IgD-negative memory B cell (primary cell): ENCODE measurements at regions not wholly inside any gene's neighbourhood (a gene's known extent, or its start where the extent isn't known, plus 50 kb on each side); places are given as distances from the start of the nearest gene placed in this dataset.
A peak's percentile ranks its signal among the peaks of the same experiment; 100 is the strongest.
"Not testable (repeated sequence)": the region's sequence is repeated elsewhere in the genome, so short reads cannot be mapped to it uniquely, and the experiment has no call there.

ENCODE experiments used
- H3K27ac Mint-ChIP-seq, 3 donors: one replicate each; pipeline ENCODE4 v1.8.0; 2020 to 2022; ENCODE audit warnings: mild to moderate bottlenecking in 3 of 3, mixed read lengths in 3 of 3, moderate library complexity in 1 of 3
- H3K27me3 Mint-ChIP-seq: one replicate; pipeline ENCODE4 v1.8.0; 2021; ENCODE audit warnings: mixed read lengths
- H3K36me3 Mint-ChIP-seq: one replicate; pipeline ENCODE4 v1.8.0; 2020; ENCODE audit warnings: mild to moderate bottlenecking, mixed read lengths
- H3K4me1 Mint-ChIP-seq, 3 donors: one replicate each; pipeline ENCODE4 v1.8.0; 2020 to 2022; ENCODE audit warnings: mixed read lengths in 3 of 3, mild to moderate bottlenecking in 1 of 3
- H3K4me3 Mint-ChIP-seq, 4 donors: one replicate each; pipeline ENCODE4 v1.8.0; 2020 to 2022; ENCODE audit warnings: mild to moderate bottlenecking in 4 of 4, mixed read lengths in 4 of 4, moderate library complexity in 3 of 4
- H3K9me3 Mint-ChIP-seq, 3 donors: one replicate each; pipeline ENCODE4 v1.8.0; 2020 to 2021; ENCODE audit warnings: mixed read lengths in 3 of 3, mild to moderate bottlenecking in 1 of 3

GRCh38 chr7:65453341-65454030 lies 79.8 kb downstream of the ZNF92 start:
- no peaks in the 10 kb centered on the region for H3K36me3 Mint-ChIP-seq
- peaks cover 0 to 2% (median 2%) of the 10 kb centered on the region in 3 donors for H3K9me3 Mint-ChIP-seq
- peaks cover 13 to 33% (median 25%) of the 10 kb centered on the region in 3 donors for H3K4me1 Mint-ChIP-seq
- H3K27ac Mint-ChIP-seq: no peak overlapping the region
- peaks cover 3% of the 10 kb centered on the region for H3K27me3 Mint-ChIP-seq
- no peak overlapping the region for H3K4me3 Mint-ChIP-seq

GRCh38 chr7:65454469-65454868 lies 80.8 kb downstream of the ZNF92 start:
- peaks cover 12 to 30% (median 25%) of the 10 kb centered on the region in 3 donors for H3K4me1 Mint-ChIP-seq
- H3K27me3 Mint-ChIP-seq: peaks cover 3% of the 10 kb centered on the region
- H3K9me3 Mint-ChIP-seq: peaks cover 0 to 2% (median 2%) of the 10 kb centered on the region in 3 donors
- no peak overlapping the region for H3K27ac Mint-ChIP-seq
- no peaks in the 10 kb centered on the region for H3K36me3 Mint-ChIP-seq
- H3K4me3 Mint-ChIP-seq: peak overlapping the region in 2 of 4 donors; percentile 14 to 60

- not testable (repeated sequence) for H3K27me3 Mint-ChIP-seq, H3K9me3 Mint-ChIP-seq, H3K36me3 Mint-ChIP-seq, H3K27ac Mint-ChIP-seq, H3K4me3 Mint-ChIP-seq
- H3K4me1 Mint-ChIP-seq: peaks cover 9 to 26% (median 20%) of the 10 kb centered on the region in 3 donors
Measured at GRCh38 chr7:65455050-65455449, 81.4 kb downstream of the ZNF92 start.

DNA sequence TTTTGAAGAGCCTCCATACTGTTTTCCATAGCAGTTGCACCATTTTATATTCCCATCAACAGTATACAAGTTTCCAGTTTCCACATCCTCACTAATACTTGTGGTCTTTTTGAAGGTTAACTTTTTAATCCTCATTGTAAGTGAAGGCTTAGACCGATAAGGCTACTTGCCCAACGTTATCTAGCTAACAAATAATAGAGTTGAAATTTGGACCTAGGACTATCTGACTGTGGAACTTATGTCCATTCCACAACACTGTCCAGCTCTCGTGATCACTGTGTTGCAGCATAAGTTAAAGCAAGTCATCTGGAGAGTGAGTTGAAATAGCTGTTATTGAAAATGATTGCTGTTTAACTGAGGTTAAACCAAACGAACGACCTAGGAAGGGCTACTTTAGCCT lies 84.0 kb downstream of the ZNF92 start:
- H3K9me3 Mint-ChIP-seq: peaks cover 0 to 2% (median 2%) of the 10 kb centered on the region in 3 donors
- peaks cover 7 to 28% (median 18%) of the 10 kb centered on the region in 3 donors for H3K4me1 Mint-ChIP-seq
- H3K4me3 Mint-ChIP-seq: no peak overlapping the region
- H3K36me3 Mint-ChIP-seq: no peaks in the 10 kb centered on the region
- no peaks in the 10 kb centered on the region for H3K27me3 Mint-ChIP-seq
- no peak overlapping the region for H3K27ac Mint-ChIP-seq

GRCh38 chr7:65459438-65459837 lies 85.8 kb downstream of the ZNF92 start:
- H3K36me3 Mint-ChIP-seq: no peaks in the 10 kb centered on the region
- peaks cover 3 to 20% (median 13%) of the 10 kb centered on the region in 3 donors for H3K4me1 Mint-ChIP-seq

DNA sequence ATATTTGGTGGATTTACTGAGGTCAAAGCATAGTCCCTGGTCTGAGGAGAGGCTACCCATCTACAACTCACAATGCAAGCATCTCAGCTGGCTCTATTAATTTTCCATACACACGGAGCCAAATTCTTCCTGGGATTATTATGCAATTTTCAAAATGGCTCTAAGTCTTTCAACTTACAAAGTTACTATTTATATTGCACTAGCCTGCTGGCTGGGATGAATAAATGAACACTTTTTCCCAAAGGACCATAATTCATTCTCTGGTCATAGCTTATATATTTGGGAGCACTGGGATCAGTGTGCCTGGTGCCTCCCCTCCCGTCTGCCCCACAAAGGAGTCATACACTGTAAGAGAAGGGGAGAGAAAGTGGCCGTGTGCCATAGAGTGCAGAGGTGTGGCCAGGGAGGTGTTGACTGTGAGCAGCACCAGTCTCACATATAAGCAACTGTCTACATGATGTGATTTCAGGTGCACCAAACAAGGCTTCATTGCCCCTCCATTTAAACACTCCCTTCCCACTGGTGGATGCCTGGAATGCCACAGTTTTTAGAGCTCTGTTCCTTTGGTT lies 88.6 kb downstream of the ZNF92 start:
- Mint-ChIP-seq H3K9me3 (peaks cover 0 to 3% (median 2%) of the 10 kb centered on the region in 3 donors), H3K36me3 (peaks cover 2% of the 10 kb centered on the region), H3K4me1 (peaks cover 0 to 11% (median 11%) of the 10 kb centered on the region in 3 donors), H3K27ac (no peak overlapping the region), H3K4me3 (no peak overlapping the region), H3K27me3 (no peaks in the 10 kb centered on the region)

More at GRCh38 chr7:65459438-65459837, 85.8 kb downstream of the ZNF92 start:
- Mint-ChIP-seq H3K27ac (no peak overlapping the region), H3K9me3 (peaks cover 0 to 2% (median 2%) of the 10 kb centered on the region in 3 donors), H3K27me3 (no peaks in the 10 kb centered on the region), H3K4me3 (no peak overlapping the region)

GRCh38 chr7:65463184-65463583 lies 89.5 kb downstream of the ZNF92 start:
- Mint-ChIP-seq H3K4me1 (peaks cover 4 to 16% (median 14%) of the 10 kb centered on the region in 3 donors), H3K9me3 (peaks cover 6 to 12% (median 7%) of the 10 kb centered on the region in 3 donors), H3K27ac (no peak overlapping the region), H3K36me3 (peaks cover 5% of the 10 kb centered on the region), H3K4me3 (peak overlapping the region in 1 of 4 donors; percentile 32), H3K27me3 (no peaks in the 10 kb centered on the region)

GRCh38 chr7:65469919-65470558 lies 96.4 kb downstream of the ZNF92 start:
- peaks cover 22% of the 10 kb centered on the region for H3K36me3 Mint-ChIP-seq
- H3K4me3 Mint-ChIP-seq: peak overlapping the region in 2 of 4 donors; percentile 41 to 83
- peaks cover 20 to 36% (median 27%) of the 10 kb centered on the region in 3 donors for H3K9me3 Mint-ChIP-seq
- not testable (repeated sequence) for H3K27me3 Mint-ChIP-seq, H3K27ac Mint-ChIP-seq
- peaks cover 35 to 42% (median 38%) of the 10 kb centered on the region in 3 donors for H3K4me1 Mint-ChIP-seq

GRCh38 chr7:65471587-65471986 lies 97.9 kb downstream of the ZNF92 start:
- peaks cover 25% of the 10 kb centered on the region for H3K36me3 Mint-ChIP-seq
- peaks cover 2% of the 10 kb centered on the region for H3K27me3 Mint-ChIP-seq
- H3K4me3 Mint-ChIP-seq: peak overlapping the region in 1 of 4 donors; percentile 22
- peak overlapping the region in 1 of 3 donors; percentile 13 for H3K27ac Mint-ChIP-seq
- peaks cover 50 to 57% (median 53%) of the 10 kb centered on the region in 3 donors for H3K4me1 Mint-ChIP-seq
- H3K9me3 Mint-ChIP-seq: peaks cover 20 to 39% (median 29%) of the 10 kb centered on the region in 3 donors

- Mint-ChIP-seq H3K36me3 (peaks cover 25% of the 10 kb centered on the region), H3K27me3 (peaks cover 2% of the 10 kb centered on the region), H3K9me3 (peaks cover 15 to 33% (median 31%) of the 10 kb centered on the region in 3 donors), H3K4me3 (peak overlapping the region; percentile 32 to 93 (median 76)), H3K27ac (peak overlapping the region; percentile 80 to 99 (median 94)), H3K4me1 (peaks cover 57 to 64% (median 59%) of the 10 kb centered on the region in 3 donors)
Measured at GRCh38 chr7:65475040-65475726, 101.5 kb downstream of the ZNF92 start.

DNA sequence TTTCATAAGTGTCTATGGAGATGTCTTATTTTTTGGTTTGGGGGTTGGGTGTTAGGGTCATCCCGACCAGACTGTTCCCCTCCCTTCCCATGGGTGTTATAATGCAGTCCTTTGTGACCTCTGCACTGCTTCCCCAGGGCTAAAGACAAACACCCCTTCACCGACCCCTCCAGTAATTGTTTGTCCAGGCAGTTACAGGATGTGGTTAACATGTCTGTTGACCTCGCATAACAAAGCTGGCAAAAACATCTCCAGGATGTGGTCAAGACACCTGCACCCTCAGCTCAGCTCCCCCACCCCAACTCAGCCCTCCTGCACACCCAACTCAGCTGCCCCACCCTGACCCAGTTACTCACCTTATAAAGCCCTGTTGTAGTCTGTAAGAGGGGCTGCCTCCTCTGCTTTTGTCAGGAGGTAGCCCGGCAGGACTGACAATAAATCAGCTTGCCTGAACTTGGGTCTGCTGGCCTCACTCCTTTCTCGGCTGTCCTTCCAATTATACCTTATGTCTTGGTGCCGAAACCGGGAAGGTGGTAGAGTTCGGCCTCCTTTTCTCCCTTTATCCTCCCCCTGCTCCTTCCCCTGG lies 102.2 kb downstream of the ZNF92 start:
- peaks cover 15 to 33% (median 31%) of the 10 kb centered on the region in 3 donors for H3K9me3 Mint-ChIP-seq
- H3K27me3 Mint-ChIP-seq: peaks cover 2% of the 10 kb centered on the region
- H3K36me3 Mint-ChIP-seq: peaks cover 28% of the 10 kb centered on the region

DNA sequence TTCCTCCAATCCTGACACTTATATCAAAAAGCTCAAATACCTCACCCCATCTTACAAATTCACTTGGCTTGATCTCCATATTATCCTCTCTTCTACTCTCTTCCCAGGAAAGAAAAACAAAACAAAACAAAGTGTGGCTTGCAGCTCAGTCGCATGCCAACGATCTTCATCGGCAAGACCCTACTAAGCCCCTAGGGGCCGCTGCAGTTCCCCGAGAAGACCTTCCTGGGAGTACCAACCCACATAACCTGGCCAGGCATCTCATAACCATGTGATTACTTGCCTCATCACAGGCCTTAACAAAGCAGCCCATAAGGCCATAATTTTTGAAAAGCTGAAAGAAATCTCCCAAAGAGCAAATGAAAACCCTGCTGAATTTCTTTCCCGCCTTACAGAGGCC lies 103.7 kb downstream of the ZNF92 start:
- Mint-ChIP-seq H3K9me3 (peaks cover 14 to 34% (median 29%) of the 10 kb centered on the region in 3 donors), H3K27me3 (peaks cover 2% of the 10 kb centered on the region), H3K36me3 (peaks cover 32% of the 10 kb centered on the region), H3K4me1 (peaks cover 56 to 61% (median 59%) of the 10 kb centered on the region in 3 donors), H3K27ac (peak overlapping the region; percentile 29 to 99 (median 93)), H3K4me3 (peak overlapping the region in 2 of 4 donors; percentile 32 to 84)

More for the DNA sequence above, 102.2 kb downstream of the ZNF92 start:
- peak overlapping the region; percentile 80 to 99 (median 94) for H3K27ac Mint-ChIP-seq
- peaks cover 56 to 61% (median 56%) of the 10 kb centered on the region in 3 donors for H3K4me1 Mint-ChIP-seq
- H3K4me3 Mint-ChIP-seq: peak overlapping the region; percentile 32 to 93 (median 76)

DNA sequence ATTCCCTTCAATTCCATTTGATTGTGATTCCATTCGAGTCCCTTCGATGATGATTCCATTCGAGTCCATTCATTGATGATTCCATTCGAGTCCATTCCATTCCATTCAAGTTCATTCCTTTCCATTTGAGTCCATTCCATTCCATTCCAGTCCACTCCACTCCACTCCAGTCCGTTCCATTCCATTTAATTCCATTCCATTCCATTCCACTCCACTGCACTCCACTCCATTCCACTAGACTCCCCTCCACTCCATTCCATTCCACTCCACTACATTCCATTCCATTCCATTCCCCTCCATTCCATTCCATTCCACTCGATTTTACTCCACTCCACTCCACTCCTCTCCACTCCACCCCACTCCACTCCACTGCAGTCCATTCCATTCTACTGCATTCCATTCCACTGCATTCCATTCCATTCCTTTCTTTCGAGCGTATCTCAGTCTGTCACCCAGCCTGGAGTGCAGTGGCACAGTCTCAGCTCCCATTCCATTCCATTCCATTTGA lies 115.7 kb downstream of the ZNF92 start:
- Mint-ChIP-seq H3K4me1 (no peaks in the 10 kb centered on the region), H3K27me3 (no peaks in the 10 kb centered on the region), H3K4me3 (no peak overlapping the region), H3K9me3 (peaks cover 3 to 35% (median 24%) of the 10 kb centered on the region in 3 donors), H3K36me3 (no peaks in the 10 kb centered on the region), H3K27ac (no peak overlapping the region)

DNA sequence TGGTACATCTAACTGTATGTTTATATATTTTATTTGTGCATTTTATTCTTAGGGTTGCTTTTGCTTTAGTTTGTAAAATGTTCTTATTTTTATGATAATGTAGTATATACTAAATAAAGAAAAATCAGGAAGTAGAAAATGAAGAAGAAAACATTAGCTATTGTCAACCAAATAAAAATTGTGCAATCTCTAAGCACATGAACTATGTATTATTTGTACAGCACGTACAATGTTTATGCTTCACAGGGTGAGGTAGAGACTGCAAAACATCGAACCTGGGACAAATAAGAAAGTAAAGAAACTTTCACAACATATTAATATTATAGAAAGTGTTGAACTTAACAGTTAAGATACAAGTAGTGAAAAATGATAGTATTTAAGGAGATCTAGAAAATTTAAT lies 123.0 kb downstream of the ZNF92 start:
- H3K36me3 Mint-ChIP-seq, H3K9me3 Mint-ChIP-seq, H3K27ac Mint-ChIP-seq, H3K27me3 Mint-ChIP-seq, H3K4me1 Mint-ChIP-seq, H3K4me3 Mint-ChIP-seq: not testable (repeated sequence)
